NCI-H2196 treated with DMSO at 0.1 percent for 48 hours (cell line): ENCODE measurements at regions not wholly inside any gene's neighbourhood (a gene's known extent, or its start where the extent isn't known, plus 50 kb on each side); places are given as distances from the start of the nearest gene placed in this dataset.
A peak's percentile ranks its signal among the peaks of the same experiment; 100 is the strongest.
"Not testable (repeated sequence)": the region's sequence is repeated elsewhere in the genome, so short reads cannot be mapped to it uniquely, and the experiment has no call there.

Experiments
- DNase-seq: peaks from one replicate; lab custom pipeline; 2025; ENCODE audit not compliant: unreplicated experiment; lab: John Stamatoyannopoulos, UW

DNA sequence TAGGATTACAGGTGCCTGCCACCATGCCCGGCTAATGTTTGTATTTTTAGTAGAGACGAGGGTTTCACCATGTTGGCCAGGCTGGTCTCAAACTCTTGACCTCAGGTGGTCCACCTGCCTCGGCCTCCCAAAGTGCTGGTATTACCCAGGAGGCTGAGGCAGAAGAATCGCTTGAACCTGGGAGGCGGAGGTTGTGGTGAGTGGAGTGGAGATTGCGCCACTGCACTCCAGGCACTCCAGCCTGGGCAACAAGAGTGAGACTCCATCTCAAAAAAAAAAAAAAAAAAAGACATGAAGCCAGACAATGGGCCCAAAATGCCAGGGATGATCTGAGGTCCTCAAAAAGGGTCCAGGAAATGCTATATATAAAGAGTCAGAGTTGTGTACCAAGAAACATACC is 392.9 kb downstream of the SEC14L1 start:
- not testable (repeated sequence) for DNase-seq

DNA sequence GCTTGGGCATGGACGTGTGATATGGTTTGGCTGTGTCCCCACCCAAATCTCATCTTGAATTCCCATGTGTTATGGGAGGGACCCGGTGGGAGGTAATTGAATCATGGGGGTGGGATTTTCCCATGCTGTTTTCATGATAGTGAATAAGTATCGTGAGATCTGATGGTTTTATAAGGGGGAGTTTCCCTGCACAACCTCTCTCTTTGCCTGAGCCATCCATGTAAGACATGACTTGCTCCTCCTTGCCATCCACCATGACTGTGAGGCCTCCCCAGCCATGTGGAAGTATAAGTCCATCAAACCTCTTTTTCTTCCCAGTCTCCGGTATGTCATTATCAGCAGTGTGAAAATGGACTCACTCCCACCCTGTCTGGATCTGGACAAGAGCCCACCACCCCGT is 393.4 kb downstream of the SEC14L1 start:
- no peak for DNase-seq

DNA sequence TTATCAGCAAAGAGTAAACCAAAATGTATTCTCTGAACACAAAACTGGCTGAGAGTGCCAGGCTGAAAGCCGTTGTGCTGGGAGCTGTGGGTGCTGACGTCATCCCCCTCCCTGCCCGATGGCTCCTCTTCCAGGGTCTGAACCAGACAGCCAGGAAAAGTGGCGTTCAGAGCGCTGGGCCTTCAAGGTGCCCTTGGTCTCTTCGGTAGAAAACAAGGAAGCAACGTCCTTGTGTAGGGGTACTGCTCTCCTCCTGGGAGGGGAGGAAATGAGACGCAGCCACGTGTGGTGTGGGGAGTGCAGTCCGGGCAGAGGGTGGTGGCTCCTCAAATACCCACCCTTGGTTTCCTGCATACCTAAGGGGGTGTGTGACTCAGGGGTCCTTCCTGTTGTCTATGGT is 394.7 kb downstream of the SEC14L1 start:
- DNase-seq = no peak

DNA sequence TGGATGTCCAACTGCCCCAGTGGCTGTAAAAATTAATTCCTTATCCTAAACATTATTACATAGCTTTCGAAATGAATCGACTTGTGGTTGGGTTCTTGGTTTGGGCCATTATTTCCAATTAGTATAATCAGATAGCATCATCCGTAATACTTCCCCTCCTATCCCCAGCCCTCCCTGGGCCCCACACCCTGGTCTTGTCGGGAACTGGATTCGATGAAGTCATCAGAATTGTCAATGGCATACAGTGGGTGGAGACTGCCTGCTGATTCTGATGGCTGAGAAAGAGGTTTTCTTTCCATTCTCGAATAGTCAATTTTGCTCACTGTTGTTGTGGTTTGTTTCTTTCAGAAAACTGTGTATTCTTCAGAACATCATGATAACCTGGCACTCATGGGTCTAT is 395.1 kb downstream of the SEC14L1 start:
- DNase-seq = no peak

DNA sequence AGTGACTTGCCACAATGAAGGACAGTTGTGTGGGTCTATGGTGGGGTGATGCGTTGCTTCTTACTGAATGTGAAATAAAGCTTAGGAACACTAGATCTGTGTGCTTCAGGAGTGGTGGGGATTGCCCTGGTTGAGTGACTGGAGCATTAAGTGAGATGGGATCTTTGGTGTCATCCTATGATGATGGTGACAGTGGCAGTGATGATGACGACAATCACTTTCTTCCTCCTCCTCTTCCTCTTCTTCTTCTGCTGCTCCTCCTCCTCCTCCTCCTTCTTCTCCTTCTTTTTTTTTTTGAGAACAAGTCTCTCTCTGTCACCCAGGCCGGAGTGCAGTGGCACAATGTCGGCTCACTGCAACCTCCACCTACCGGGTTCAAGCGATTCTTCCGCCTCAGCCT is 396.8 kb downstream of the SEC14L1 start:
- no peak for DNase-seq

DNA sequence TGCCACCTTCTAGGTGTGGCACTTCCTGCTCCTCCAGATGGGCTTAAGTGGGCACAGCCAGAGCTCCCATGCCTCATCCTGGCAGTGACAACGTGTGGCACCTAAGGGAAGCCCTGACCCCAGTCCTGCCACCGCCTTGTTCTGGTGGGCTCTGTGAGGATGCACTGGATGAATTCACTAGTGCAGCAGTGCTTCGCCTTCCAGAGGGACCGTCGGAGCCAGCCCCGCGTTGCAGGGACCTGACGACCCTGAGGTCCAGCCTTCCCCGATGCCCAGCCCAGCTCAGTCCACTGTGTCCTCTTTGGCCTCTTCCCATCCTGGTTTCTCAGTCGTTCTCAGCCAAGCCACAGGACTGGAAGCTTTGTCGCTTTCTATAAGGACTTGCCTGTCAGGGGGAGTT is 399.8 kb downstream of the SEC14L1 start:
- DNase-seq = no peak

DNA sequence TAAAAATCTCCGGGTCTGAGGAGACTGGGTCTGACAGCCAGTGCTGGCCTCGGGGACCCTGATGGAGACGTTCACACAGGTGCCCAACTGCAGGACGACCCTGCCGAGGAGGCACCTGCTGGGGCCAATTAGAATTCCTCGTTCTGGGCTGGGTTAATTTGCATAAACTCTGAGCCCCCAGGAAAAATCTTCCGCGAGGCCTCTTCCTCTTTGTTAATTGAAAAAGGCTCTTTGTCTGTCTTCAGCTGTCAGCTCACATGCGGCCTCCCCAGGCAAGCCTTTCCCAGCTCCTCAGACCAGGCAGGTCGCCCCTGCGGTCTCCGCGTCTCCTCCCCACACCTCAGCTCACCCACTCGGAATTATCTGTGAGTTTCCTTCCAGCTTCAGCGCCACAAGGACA is 400.2 kb downstream of the SEC14L1 start:
- no peak for DNase-seq

DNA sequence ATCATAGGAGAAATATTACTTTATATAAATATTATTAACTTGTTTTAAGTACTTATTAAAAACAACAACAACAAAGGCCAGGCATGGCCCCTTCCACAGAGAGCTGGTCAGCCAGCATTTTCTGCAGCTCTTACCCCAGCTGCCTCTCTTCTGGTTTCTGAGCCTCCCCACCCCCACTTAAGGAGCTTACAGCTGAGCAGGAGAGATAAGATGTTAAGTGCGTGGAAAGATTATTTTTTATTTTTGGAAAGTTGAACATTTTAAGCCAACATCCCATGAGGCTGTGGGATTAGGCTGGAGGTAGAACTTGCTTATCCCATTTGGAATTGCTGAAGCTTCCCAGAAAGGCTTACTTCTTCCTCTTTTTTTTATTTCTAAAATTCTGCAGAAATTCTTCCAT is 401.2 kb downstream of the SEC14L1 start:
- no peak for DNase-seq

DNA sequence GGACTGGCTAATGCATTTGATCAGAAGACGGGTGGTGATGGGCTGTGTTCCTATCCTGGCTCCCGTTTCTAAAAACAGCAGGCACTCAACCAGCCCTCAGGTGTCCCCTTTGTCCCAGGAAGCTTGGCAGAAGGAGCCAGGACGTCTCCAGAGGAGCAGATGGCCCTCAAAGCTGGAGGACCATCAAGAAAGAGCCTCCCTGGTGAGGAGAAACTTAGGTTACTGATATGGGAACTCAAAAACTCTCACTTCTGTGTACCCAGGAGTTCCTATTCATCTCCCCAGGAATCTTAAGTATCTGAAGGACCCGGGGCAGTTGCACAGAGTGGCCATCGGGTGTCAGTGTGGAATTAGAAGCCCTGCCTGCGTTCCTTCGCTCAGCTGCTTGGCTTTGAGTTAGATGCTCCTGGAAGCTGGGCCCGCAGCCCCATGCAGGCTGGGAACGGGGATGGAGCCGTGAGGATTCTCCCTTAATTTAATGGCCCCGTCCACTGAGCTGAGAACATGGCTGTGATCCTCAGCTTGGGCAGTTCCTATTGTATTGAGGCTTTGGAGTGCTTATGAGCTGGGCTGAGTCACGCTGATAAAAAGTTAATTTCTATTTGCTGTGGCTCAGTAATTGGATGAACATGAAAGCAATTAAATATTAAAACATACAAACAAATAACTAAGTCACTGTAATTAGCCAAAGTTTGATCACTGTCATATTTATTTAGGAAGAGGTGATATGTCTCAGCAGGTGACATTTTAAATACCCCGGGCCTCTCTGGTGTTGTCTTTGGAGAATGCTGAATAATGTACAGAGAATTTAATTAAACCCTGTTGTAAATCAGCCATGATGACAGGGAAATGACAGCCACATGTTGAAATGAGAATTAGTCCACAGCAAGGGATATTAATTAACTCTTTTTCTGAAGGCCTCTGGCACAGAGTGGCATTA is 402.1 kb downstream of the SEC14L1 start:
- DNase-seq = peak; percentile 93

DNA sequence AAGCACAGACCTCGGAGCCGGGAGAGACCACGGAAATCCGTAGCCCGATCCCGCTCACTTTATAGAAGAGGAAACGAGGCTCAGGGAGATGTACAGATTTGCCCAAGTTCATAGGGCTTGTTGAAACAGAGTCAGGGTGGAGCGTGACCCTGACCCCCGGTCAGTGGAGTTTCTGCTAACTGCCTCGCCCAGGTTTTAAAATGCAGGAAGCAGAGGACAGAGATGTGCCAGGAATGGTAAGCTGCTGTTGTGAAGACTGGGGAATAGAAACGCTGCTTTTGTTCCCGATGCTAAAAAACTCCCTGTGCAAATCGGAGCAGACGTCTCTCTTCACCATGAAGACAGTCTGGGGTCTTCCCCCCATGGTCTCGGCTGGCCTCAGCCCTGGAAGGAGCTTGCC is 403.0 kb downstream of the SEC14L1 start:
- no peak for DNase-seq

DNA sequence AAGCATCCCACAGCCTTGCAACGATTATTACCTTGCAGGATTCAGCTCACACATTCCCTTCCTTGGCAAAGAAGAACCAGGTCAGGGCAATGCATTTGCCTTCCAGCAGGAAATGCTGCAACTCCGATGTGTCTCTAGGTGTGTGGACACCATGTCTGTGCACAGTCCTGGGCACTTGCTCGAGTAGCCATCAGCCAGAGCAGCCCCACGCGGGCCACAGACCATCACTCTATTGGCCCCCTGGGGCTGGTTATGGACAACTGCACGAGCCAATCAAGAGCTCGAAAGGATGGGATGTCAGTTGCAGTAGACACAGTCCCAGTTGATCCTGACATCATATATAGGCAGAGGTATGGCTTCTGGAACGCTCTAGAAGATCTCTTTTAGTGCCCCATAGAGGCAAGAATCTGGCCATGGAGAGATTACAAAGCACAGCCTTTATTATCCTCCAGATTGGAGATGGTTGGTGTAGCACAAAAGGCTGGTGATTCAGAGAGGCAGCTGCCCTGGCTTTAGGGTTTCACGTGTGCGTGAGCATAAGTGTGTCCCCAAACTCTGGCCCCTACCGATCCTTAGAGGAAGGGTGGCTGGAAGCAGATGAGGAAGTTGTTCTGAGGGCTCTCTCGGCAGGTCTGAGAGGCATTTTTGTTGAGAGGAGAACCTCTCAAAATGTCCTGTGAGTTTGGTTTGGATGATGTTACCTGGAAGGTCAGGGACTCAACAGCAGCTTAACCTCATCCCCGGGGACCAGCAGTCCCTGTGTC is 403.8 kb downstream of the SEC14L1 start:
- no peak for DNase-seq

DNA sequence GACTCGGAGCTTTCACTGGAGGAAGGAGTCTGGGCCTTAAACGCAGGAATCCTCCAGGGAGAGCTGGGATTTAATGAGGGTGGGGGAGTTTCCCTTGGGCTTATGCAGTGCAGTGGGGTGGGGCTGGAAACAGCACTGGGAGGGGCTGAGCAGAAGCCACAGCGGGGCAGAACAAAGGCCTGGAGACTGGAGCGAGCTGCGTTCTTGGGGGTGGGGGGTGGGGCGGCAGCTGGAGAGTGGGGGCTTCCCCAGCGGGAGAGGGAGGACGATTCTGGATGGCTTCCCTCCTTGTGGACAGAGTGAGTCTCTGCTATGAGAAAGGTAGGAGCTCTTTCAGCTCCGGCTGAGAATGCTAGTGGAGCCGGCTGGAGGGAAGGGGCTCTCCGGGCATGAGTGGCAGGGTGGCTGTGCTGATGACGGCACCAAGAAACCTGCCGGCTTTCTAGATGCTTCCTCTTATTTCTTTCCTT is 406.0 kb downstream of the SEC14L1 start:
- DNase-seq = no peak

DNA sequence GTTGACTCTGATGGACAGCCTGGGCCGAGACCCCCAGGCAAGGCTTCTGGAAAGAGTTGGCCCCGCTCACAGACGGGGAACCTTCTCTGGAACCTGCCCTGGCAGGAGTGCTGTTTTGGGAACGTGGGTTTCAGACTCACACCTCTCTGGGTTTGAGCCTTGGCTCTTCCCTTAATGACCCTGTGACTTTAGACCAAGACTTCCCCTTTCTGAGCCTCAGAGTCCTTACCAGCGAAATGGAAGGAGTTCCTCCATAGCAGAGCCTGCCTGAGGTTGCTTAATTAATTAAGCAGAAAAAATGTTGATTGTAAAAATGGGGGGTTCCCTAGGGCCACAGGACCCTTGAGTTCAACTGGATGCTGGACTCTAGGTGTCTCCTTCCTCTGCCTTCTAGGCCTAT is 408.2 kb downstream of the SEC14L1 start:
- DNase-seq = no peak

DNA sequence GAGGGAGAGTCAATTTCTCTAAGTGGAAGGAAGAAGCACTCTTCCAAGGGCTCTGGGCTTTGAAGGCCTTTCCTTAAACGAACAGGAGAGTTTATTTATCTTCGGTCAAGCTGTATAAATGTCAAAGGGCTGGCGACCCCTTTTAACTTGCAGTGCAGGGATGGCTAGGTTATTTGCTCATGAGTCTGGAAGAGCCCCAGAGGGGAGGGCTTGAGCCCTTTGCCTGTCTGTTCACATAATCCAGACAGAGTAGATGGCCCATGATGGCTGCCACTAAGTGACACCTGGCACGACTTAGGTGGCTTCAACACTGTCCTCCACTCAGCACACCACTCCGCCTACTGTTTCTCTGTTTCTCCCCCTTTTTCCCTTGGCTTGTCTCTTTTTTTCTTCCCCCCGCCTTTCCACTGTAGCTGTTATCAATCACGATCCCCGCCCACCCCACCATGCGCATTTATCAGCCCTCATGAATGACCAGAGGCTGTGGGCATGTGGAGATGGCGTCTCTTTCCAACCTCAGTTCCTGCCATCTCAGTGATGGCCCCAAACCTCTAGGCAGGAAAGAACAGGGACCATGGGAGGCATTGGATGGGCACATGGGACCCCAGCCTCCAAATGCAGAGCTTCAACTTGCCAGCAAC is 408.7 kb upstream of the TNRC6C start:
- DNase-seq = no peak

DNA sequence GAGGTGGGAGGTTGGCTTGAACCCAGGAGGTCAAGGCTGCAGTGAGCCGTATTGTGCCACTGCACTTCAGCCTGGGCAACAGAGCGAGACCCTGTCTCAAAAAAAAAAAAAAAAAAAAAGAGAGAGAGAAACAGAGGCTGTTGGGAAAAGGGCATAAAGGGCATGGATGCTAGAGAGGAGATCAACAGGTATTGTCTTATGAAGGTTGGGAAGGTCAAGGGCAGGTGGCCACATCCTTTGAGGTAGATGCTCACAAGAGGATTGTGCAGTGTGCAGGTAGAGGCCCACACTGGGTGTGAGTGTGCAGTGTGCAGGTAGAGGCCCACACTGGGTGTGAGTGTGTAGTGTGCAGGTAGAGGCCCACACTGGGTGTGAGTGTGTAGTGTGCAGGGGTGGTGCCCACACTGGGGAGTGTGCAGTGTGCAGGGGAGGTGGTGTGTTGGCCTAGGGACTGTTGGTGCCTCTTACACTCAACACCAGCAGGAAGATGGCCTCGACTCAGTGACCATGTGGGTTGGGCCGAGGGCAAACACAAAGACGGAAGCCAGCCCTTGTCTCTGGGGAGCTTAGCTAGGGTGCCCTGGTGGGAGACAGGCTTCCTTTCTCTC is 404.9 kb upstream of the TNRC6C start:
- no peak for DNase-seq

DNA sequence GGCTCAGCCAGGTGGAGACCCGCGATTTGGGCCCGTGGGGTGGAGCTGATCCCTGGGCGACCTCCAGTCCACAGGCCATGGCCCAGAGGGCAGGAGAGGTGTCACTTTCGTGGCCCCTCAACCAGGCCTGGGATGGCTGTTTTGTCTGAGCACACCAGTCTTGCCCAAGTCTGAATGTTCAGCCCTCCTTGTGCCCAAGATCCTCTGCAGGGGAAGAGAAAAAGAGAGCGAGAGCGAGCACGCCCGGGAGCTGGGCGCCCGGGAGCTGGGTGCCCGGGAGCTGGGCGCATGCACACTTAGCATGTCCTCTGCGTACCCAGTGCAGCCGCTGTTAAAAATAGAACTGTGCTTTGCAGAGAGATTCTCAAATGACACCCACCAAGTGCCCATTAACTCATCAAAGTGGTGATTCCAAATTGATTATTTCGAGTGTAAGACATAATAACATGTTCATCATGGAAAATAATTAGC is 403.3 kb upstream of the TNRC6C start:
- no peak for DNase-seq

DNA sequence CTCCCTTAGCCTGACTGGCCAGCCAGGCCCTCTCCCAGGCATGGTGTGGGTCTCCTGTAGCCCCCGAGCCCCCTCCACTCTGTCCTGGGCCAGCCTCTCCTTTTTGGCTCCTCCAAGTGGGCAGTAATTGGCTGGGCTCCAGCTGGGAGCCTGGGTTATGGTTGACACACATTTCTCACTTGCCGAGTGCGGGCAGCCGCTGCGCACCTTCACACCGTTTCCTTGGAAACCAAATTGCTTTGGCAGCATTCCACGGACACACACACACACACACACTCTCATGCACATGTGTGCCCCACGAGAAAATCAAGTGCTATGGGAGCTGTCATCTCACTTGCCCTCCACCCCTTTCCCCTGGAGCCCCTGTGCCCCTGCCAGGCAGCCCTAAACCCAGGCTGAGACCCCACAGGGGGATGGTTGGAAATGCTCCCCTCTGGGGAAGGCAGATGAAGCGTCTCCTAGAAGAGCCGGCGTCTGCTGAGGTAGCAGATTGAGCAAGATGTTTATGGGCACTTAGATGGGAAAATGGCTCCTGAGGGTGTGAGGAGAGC is 402.7 kb upstream of the TNRC6C start:
- peak; percentile 79 for DNase-seq

DNA sequence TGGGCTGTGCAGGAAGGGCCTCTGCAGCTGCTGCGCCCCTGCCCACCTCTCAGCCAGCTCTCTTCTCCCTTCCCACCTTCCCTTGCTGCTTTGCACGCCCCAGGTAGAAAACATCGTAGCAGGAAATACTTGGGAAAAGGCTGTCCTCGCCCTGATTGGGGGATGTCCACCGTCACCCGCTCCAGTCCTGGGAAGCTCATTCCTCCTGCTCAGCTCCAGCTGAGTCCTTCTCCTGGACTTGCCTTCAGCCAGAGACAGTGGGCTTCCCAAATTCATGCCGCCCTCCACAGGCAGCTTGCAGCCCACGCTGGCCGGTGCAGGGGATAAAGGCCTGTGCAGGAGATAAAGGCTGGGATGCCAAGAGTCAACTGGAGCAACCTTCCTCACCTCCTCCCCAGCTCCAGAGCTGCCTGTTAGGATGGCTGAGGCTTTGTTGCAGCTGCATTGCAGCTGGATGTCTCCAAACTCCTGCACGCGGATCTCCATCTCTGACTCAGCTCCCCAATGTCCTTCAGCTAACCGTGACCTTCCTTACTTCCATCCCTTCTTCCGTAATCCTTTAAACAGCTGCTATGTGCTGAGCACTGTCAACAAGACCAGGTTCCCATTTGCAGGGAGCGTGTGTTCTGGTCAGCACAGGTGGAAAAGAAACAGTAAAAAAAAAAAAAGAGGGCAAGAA is 402.0 kb upstream of the TNRC6C start:
- DNase-seq = no peak

DNA sequence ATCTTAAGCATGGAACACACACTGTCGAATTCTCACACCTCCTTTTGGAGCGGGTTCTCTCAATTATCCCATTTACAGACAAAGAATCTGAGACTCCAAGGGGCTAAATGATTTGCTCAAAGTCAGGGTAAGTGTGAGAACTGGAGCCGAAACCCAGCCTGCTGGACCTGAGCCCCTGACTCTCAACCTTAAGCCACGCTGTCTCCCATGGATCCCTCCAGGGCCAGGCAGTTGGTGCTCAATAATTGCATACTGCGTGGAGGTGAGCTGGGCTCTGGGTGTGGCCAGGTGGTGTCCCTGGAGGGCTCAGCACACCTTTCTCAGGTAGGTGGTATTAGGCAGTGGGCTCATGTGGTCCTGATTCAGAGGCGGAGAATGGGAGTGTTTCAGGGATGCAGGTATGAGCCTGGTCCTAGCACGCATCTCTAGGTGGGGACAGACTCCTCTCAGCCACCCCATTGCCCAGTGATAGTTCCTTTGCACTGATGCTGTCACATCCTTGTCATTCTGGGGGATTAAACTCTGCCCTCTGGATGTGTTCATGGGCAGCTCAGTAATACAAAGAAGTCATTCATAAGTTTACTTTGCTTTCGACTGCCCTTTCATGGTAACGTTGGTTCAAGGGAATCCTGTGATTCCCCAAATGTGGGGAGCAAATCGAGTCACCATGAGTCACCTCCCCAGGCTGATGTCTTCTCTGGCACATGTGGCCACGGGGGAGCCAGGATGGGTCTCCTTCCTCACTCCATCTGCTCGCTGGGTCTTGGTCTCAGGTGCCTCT is 399.5 kb upstream of the TNRC6C start:
- no peak for DNase-seq
